Fibroblast of lung (primary cell): ENCODE measurements at regions not wholly inside any gene's neighbourhood (a gene's known extent, or its start where the extent isn't known, plus 50 kb on each side); places are given as distances from the start of the nearest gene placed in this dataset.
"Not testable (repeated sequence)": the region's sequence is repeated elsewhere in the genome, so short reads cannot be mapped to it uniquely, and the experiment has no call there.

Experiments
- EZH2 ChIP-seq: IDR thresholded peaks from 2 replicates; pipeline ENCODE4 v1.5.1; 2012; ENCODE audit warnings: low read length, control low read depth, mild to moderate bottlenecking; ENCODE audit errors: missing control alignments
- TF ChIP-seq, protein P1 (sequence below), 2 donors: IDR thresholded peaks in 1 of 2; conservative IDR thresholded peaks in 1 of 2; 1 replicate in 1 of 2; 2 replicates in 1 of 2; pipeline ENCODE4 v1.5.1; 2011 to 2012; ENCODE audit warnings: low read length in 2 of 2, control low read depth in 1 of 2, inconsistent platforms in 1 of 2, low read depth in 1 of 2, mild to moderate bottlenecking in 1 of 2

DNA sequence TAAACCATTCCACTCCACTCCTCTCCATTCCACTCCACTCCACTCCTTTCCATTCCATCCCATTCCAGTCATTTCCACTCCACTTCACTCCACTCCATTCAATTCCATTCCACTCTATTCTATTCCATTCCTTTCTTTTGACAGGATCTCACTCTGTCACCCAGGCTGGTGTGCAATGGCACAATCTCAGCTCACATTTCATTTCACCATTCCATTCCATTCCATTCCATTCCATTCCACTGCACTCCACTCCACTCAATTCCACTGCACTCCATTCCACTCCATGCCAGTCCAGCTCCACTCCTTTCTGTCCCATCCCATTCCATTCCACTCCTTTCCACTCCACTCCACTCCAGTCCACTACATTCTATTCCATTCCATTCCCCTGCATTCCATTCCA, 638.6 kb downstream of the TP53TG3F start:
- TF ChIP-seq, protein P1, sequence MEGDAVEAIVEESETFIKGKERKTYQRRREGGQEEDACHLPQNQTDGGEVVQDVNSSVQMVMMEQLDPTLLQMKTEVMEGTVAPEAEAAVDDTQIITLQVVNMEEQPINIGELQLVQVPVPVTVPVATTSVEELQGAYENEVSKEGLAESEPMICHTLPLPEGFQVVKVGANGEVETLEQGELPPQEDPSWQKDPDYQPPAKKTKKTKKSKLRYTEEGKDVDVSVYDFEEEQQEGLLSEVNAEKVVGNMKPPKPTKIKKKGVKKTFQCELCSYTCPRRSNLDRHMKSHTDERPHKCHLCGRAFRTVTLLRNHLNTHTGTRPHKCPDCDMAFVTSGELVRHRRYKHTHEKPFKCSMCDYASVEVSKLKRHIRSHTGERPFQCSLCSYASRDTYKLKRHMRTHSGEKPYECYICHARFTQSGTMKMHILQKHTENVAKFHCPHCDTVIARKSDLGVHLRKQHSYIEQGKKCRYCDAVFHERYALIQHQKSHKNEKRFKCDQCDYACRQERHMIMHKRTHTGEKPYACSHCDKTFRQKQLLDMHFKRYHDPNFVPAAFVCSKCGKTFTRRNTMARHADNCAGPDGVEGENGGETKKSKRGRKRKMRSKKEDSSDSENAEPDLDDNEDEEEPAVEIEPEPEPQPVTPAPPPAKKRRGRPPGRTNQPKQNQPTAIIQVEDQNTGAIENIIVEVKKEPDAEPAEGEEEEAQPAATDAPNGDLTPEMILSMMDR (conservative IDR thresholded peaks at IDR 0.05 in 1 of 2, IDR thresholded peaks at IDR 0.05 in 1 of 2; ENCODE audit: low read depth in 1 of 2, low read length in 2 of 2): not testable (repeated sequence)
- not testable (repeated sequence) for TF ChIP-seq EZH2
